ENCODE measurements at regions not wholly inside any gene's neighbourhood (a gene's known extent, or its start where the extent isn't known, plus 50 kb on each side); places are given as distances from the start of the nearest gene placed in this dataset.

DNA sequence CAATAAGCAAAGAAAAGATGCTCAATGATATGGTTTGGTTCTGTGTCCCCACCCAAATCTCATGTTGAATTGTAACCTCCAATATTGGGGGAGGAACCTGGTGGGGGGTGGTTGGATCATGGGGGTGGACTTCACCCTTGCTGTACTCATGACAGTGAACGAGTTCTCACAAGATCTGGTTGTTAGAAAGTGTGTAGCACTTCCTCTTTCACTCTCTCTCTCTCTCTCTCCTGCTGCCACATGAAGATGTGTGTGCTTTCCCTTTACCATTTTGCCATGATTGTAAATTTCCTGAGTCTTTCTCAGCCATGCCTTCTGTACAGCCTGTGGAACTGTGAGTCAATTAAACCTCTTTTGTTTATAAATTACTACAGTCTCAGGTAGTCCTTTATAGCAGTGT, 248.4 kb downstream of the HHIPL2 start:
- Mint-ChIP-seq H3K4me1 (ENCODE audit: low read depth, unreplicated experiment) (peaks cover 9% of the 10 kb centered on the region), H3K9me3 (ENCODE audit: unreplicated experiment) (peaks cover 10% of the 10 kb centered on the region), H3K27ac (ENCODE audit: unreplicated experiment) (no peak overlapping the region), H3K27me3 (ENCODE audit: low read depth, unreplicated experiment) (no peaks in the 10 kb centered on the region), H3K36me3 (ENCODE audit: low read depth, unreplicated experiment) (no peaks in the 10 kb centered on the region), H3K4me3 (ENCODE audit: unreplicated experiment) (no peak overlapping the region)
- Histone ChIP-seq H2AFZ (ENCODE audit: low read depth, low read length) (no peak overlapping the region), H3K4me1 (ENCODE audit: insufficient read depth, low read length) (no peaks in the 10 kb centered on the region), H3K4me2 (ENCODE audit: low read length) (no peak overlapping the region), H3K9me3 (ENCODE audit: insufficient read depth, low read depth, low read length) (no peaks in the 10 kb centered on the region), H3K27ac (ENCODE audit: low read depth, low read length) (no peak overlapping the region), H3K27me3 (ENCODE audit: insufficient read depth, low read length) (peaks cover 3% of the 10 kb centered on the region), H4K20me1 (ENCODE audit: insufficient read depth, low read length) (no peaks in the 10 kb centered on the region), H3K79me2 (ENCODE audit: insufficient read depth, low read length) (no peaks in the 10 kb centered on the region), H3K36me3 (ENCODE audit: insufficient read depth, low read length) (no peaks in the 10 kb centered on the region), H3K9ac (ENCODE audit: low read length) (no peak overlapping the region), H3K4me3 (ENCODE audit: insufficient read depth, low read depth, low read length) (no peak overlapping the region)
- FAIRE-seq (no peak), DNase-seq (ENCODE audit: low read depth) (no peak)
- no peak for TF ChIP-seq EZH2 (IDR thresholded peaks at IDR 0.05; ENCODE audit: insufficient read depth, low read length)
- TF ChIP-seq, protein P1, sequence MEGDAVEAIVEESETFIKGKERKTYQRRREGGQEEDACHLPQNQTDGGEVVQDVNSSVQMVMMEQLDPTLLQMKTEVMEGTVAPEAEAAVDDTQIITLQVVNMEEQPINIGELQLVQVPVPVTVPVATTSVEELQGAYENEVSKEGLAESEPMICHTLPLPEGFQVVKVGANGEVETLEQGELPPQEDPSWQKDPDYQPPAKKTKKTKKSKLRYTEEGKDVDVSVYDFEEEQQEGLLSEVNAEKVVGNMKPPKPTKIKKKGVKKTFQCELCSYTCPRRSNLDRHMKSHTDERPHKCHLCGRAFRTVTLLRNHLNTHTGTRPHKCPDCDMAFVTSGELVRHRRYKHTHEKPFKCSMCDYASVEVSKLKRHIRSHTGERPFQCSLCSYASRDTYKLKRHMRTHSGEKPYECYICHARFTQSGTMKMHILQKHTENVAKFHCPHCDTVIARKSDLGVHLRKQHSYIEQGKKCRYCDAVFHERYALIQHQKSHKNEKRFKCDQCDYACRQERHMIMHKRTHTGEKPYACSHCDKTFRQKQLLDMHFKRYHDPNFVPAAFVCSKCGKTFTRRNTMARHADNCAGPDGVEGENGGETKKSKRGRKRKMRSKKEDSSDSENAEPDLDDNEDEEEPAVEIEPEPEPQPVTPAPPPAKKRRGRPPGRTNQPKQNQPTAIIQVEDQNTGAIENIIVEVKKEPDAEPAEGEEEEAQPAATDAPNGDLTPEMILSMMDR (IDR thresholded peaks at IDR 0.05; ENCODE audit: insufficient read depth, low read depth, low read length): no peak

DNA sequence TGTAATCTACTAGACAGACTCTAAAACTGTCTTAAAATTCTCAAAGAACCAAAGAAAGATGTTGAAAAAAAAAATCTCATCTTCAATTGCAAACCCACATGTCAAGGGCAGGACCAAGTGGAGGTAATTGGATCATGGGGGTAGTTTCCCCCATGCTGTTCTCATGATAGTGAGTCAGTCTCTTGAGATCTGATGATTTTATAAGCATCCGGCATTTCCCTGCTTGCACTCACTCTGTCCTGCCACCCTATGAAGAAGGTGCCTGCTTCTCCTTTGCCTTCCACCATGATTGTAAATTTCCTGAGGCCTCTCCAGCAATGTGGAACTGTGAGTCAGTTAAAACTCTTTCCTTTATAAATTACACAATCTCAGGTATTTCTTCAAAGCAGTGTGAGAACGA, 257.0 kb downstream of the HHIPL2 start:
- Mint-ChIP-seq H3K4me3 (ENCODE audit: unreplicated experiment) (no peak overlapping the region), H3K36me3 (ENCODE audit: low read depth, unreplicated experiment) (no peaks in the 10 kb centered on the region), H3K4me1 (ENCODE audit: low read depth, unreplicated experiment) (peaks cover 10% of the 10 kb centered on the region)

DNA sequence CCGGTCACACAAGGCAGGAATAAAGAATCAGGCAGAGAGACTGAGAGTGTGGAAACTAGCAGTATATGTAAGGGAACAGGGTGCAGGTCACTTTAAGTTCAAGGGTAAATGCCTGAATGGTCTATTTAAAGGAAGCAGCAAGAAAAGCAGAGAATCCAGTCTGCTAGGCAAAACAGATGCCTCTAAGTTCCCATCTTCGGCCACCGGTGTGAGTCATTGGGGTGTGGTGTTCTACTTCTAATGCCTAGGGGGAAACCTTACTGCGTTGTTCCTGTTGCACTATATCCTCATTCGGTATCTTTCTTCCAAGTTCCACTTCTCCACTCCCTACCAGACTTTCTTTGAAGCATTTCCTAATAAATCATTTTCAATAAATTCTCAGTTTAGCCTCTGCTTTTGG, 259.9 kb downstream of the HHIPL2 start:
- TF ChIP-seq, protein P1 (IDR thresholded peaks at IDR 0.05; ENCODE audit: insufficient read depth, low read depth, low read length): no peak
- TF ChIP-seq EZH2 (IDR thresholded peaks at IDR 0.05; ENCODE audit: insufficient read depth, low read length): no peak
- H4K20me1 ChIP-seq (ENCODE audit: insufficient read depth, low read length): no peaks in the 10 kb centered on the region
- no peak overlapping the region for H3K9ac ChIP-seq (ENCODE audit: low read length)
- Mint-ChIP-seq H3K36me3 (ENCODE audit: low read depth, unreplicated experiment) (no peaks in the 10 kb centered on the region), H3K4me3 (ENCODE audit: unreplicated experiment) (no peak overlapping the region), H3K27ac (ENCODE audit: unreplicated experiment) (peak overlapping the region; percentile 22), H3K27me3 (ENCODE audit: low read depth, unreplicated experiment) (peaks cover 10% of the 10 kb centered on the region), H3K9me3 (ENCODE audit: unreplicated experiment) (no peaks in the 10 kb centered on the region), H3K4me1 (ENCODE audit: low read depth, unreplicated experiment) (peaks cover 17% of the 10 kb centered on the region)
- peaks cover 2% of the 10 kb centered on the region for H3K27me3 ChIP-seq (ENCODE audit: insufficient read depth, low read length)
- DNase-seq (ENCODE audit: low read depth): no peak
- no peaks in the 10 kb centered on the region for H3K4me1 ChIP-seq (ENCODE audit: insufficient read depth, low read length)
- H3K9me3 ChIP-seq (ENCODE audit: insufficient read depth, low read depth, low read length): no peaks in the 10 kb centered on the region
- H3K36me3 ChIP-seq (ENCODE audit: insufficient read depth, low read length): no peaks in the 10 kb centered on the region
- no peak for FAIRE-seq
- H3K79me2 ChIP-seq (ENCODE audit: insufficient read depth, low read length): no peaks in the 10 kb centered on the region
- no peak overlapping the region for H2AFZ ChIP-seq (ENCODE audit: low read depth, low read length)
- H3K27ac ChIP-seq (ENCODE audit: low read depth, low read length): no peak overlapping the region
- no peak overlapping the region for H3K4me2 ChIP-seq (ENCODE audit: low read length)
- no peak overlapping the region for H3K4me3 ChIP-seq (ENCODE audit: insufficient read depth, low read depth, low read length)

More for the DNA sequence above, 257.0 kb downstream of the HHIPL2 start:
- Histone ChIP-seq H3K4me1 (ENCODE audit: insufficient read depth, low read length) (no peaks in the 10 kb centered on the region), H3K9me3 (ENCODE audit: insufficient read depth, low read depth, low read length) (no peaks in the 10 kb centered on the region), H3K9ac (ENCODE audit: low read length) (no peak overlapping the region), H3K79me2 (ENCODE audit: insufficient read depth, low read length) (no peaks in the 10 kb centered on the region), H3K36me3 (ENCODE audit: insufficient read depth, low read length) (no peaks in the 10 kb centered on the region), H3K27ac (ENCODE audit: low read depth, low read length) (no peak overlapping the region), H4K20me1 (ENCODE audit: insufficient read depth, low read length) (no peaks in the 10 kb centered on the region), H3K27me3 (ENCODE audit: insufficient read depth, low read length) (peaks cover 2% of the 10 kb centered on the region), H3K4me2 (ENCODE audit: low read length) (no peak overlapping the region), H2AFZ (ENCODE audit: low read depth, low read length) (no peak overlapping the region), H3K4me3 (ENCODE audit: insufficient read depth, low read depth, low read length) (no peak overlapping the region)
- Mint-ChIP-seq H3K27me3 (ENCODE audit: low read depth, unreplicated experiment) (peaks cover 3% of the 10 kb centered on the region), H3K9me3 (ENCODE audit: unreplicated experiment) (peaks cover 4% of the 10 kb centered on the region), H3K27ac (ENCODE audit: unreplicated experiment) (no peak overlapping the region)
- DNase-seq (ENCODE audit: low read depth) (no peak), FAIRE-seq (no peak)
- TF ChIP-seq, protein P1 (IDR thresholded peaks at IDR 0.05; ENCODE audit: insufficient read depth, low read depth, low read length): no peak
- no peak for TF ChIP-seq EZH2 (IDR thresholded peaks at IDR 0.05; ENCODE audit: insufficient read depth, low read length)
